Spleen (tissue), 7 donors: ENCODE measurements at regions not wholly inside any gene's neighbourhood (a gene's known extent, or its start where the extent isn't known, plus 50 kb on each side); places are given as distances from the start of the nearest gene placed in this dataset.

Source experiments
- CTCF ChIP-seq, 11 experiments: fragments of 200-600 bp in 7 of 11; fragments of 450-650 bp in 4 of 11; sonication (generic) in 4 of 11; IDR thresholded peaks in 8 of 11; conservative IDR thresholded peaks in 3 of 11; 1 replicate in 7 of 11; 2 replicates in 4 of 11; pipeline versions ENCODE4 v1.4.0 to v1.8.0; 2016 to 2021; ENCODE audit warnings: antibody characterized with exemption in 11 of 11, inconsistent platforms in 4 of 11, mild to moderate bottlenecking in 1 of 11
- POLR2A ChIP-seq, 3 donors: fragments of 450-650 bp; IDR thresholded peaks; one replicate each; pipeline ENCODE4 v1.5.1; 2017; ENCODE audit warnings: antibody characterized with exemption in 3 of 3, mild to moderate bottlenecking in 1 of 3
- POLR2AphosphoS5 ChIP-seq, 3 donors: sonication (generic); formaldehyde crosslinking; IDR thresholded peaks; one replicate each; pipeline ENCODE4 v1.5.1; 2017; ENCODE audit warnings: antibody characterized with exemption in 3 of 3
- donor health status: DM: no; HTN: no; CAD: no; lungs with moderate emphysema.
- donor health status: DM: no; HTN: no; CAD: no.
- donor health status: DM: no; HTN: no; CAD: no.

GRCh38 chr1:228989992-228990827 lies 254.9 kb downstream of the RHOU start:
- TF ChIP-seq CTCF (IDR thresholded peaks at IDR 0.05 in 8 of 11, conservative IDR thresholded peaks at IDR 0.05 in 3 of 11) (no peak), POLR2A (IDR thresholded peaks at IDR 0.05) (no peak), POLR2AphosphoS5 (IDR thresholded peaks at IDR 0.05) (peak; percentile 61 to 69 (median 62))
